ENCODE measurements at regions not wholly inside any gene's neighbourhood (a gene's known extent, or its start where the extent isn't known, plus 50 kb on each side); places are given as distances from the start of the nearest gene placed in this dataset.

- intact Hi-C loops (cut with DNase I; ENCODE audit: low total_unique reads): no loop called here
- 76 to 81% methylated on average over 2 of the region's 2 CpGs for WGBS, 2 donors
- no peak overlapping the region for H3K4me3 ChIP-seq (ENCODE audit: low read depth, poor library complexity, severe bottlenecking)
- DNase-seq (ENCODE audit: low spot score in 2 of 2): no peak
- no peak for TF ChIP-seq CTCF (IDR thresholded peaks at IDR 0.05)
- TF ChIP-seq POLR2A (IDR thresholded peaks at IDR 0.05): no peak
Measured at GRCh38 chr4:181323061-181323460, 920.1 kb upstream of the TENM3 start.

GRCh38 chr4:181330654-181331201, 912.5 kb upstream of the TENM3 start:
- 61 to 68% methylated on average over 4 of the region's 4 CpGs for WGBS, 2 donors
- TF ChIP-seq POLR2A (IDR thresholded peaks at IDR 0.05): no peak
- no peak for TF ChIP-seq CTCF (IDR thresholded peaks at IDR 0.05)
- intact Hi-C loops (cut with DNase I; ENCODE audit: low total_unique reads): no loop called here

GRCh38 chr4:181331214-181331613, 912.0 kb upstream of the TENM3 start:
- WGBS, 2 donors: 16 to 38% methylated on average over 1 of the region's 1 CpG
- DNase-seq (ENCODE audit: low spot score in 2 of 2): no peak
- TF ChIP-seq POLR2A (IDR thresholded peaks at IDR 0.05): no peak
- TF ChIP-seq CTCF (IDR thresholded peaks at IDR 0.05): no peak
- intact Hi-C loops (cut with DNase I; ENCODE audit: low total_unique reads): no loop called here
- H3K4me3 ChIP-seq (ENCODE audit: low read depth, poor library complexity, severe bottlenecking): no peak overlapping the region

More at GRCh38 chr4:181330654-181331201, 912.5 kb upstream of the TENM3 start:
- no peak for DNase-seq (ENCODE audit: low spot score in 2 of 2)
- H3K4me3 ChIP-seq (ENCODE audit: low read depth, poor library complexity, severe bottlenecking): no peak overlapping the region

- no peak for DNase-seq (ENCODE audit: low spot score in 2 of 2)
- intact Hi-C loops (cut with DNase I; ENCODE audit: low total_unique reads): no loop called here
- H3K4me3 ChIP-seq (ENCODE audit: low read depth, poor library complexity, severe bottlenecking): no peak overlapping the region
- TF ChIP-seq CTCF (IDR thresholded peaks at IDR 0.05): no peak
- no peak for TF ChIP-seq POLR2A (IDR thresholded peaks at IDR 0.05)
Measured at GRCh38 chr4:181345931-181346330, 897.3 kb upstream of the TENM3 start.

GRCh38 chr4:181350615-181351415, 892.4 kb upstream of the TENM3 start:
- H3K4me3 ChIP-seq (ENCODE audit: low read depth, poor library complexity, severe bottlenecking): no peak overlapping the region
- intact Hi-C loops (cut with DNase I; ENCODE audit: low total_unique reads): no loop called here
- DNase-seq (ENCODE audit: low spot score in 2 of 2): no peak
- 33 to 49% methylated on average over 9 of the region's 9 CpGs for WGBS, 2 donors
- TF ChIP-seq POLR2A (IDR thresholded peaks at IDR 0.05) (no peak), CTCF (IDR thresholded peaks at IDR 0.05) (no peak)
